ENCODE measurements at regions not wholly inside any gene's neighbourhood (a gene's known extent, or its start where the extent isn't known, plus 50 kb on each side); places are given as distances from the start of the nearest gene placed in this dataset.

DNA sequence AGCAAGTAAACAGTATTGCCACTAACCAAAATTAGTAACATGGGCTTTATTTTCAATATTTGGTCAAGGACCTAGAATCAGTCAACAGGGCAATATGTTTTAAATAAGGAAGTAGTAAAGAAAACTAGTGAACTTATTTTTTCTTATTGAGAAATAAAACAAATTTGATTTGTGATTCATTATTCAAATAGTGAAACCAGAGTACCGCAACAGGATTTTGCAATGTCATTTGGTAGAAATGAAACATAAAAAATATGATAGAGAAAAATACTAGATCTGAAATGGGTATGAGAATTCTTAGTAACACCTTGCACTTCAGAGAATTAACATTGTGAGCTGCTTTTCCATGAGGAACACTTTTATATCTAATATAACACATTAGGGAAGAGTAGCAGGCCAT, 291.8 kb upstream of the GBE1 start:
- Histone ChIP-seq H3K27ac (no peak overlapping the region), H4K20me1 (no peaks in the 10 kb centered on the region), H3K4me1 (no peaks in the 10 kb centered on the region), H3K4me2 (no peak overlapping the region), H3K36me3 (no peaks in the 10 kb centered on the region), H3K9ac (no peak overlapping the region), H3K9me3 (no peaks in the 10 kb centered on the region), H3K4me3 (no peak overlapping the region), H3K27me3 (no peaks in the 10 kb centered on the region)
- no peak for TF ChIP-seq Cebpa-rat (IDR thresholded peaks at IDR 0.05)

GRCh38 chr3:82050382-82050781, 288.9 kb upstream of the GBE1 start:
- no peaks in the 10 kb centered on the region for H3K9me3 ChIP-seq
- H3K4me2 ChIP-seq: no peak overlapping the region

GRCh38 chr3:82048711-82049110, 287.3 kb upstream of the GBE1 start:
- no peak overlapping the region for H3K4me3 ChIP-seq
- H3K9me3 ChIP-seq: no peaks in the 10 kb centered on the region
- no peak for TF ChIP-seq Cebpa-rat (IDR thresholded peaks at IDR 0.05)
- H3K9ac ChIP-seq: no peak overlapping the region
- H3K4me2 ChIP-seq: no peak overlapping the region
- H3K27ac ChIP-seq: no peak overlapping the region
- H4K20me1 ChIP-seq: no peaks in the 10 kb centered on the region
- H3K36me3 ChIP-seq: no peaks in the 10 kb centered on the region
- H3K4me1 ChIP-seq: no peaks in the 10 kb centered on the region
- H3K27me3 ChIP-seq: no peaks in the 10 kb centered on the region

More at GRCh38 chr3:82050382-82050781, 288.9 kb upstream of the GBE1 start:
- H3K4me1 ChIP-seq: no peaks in the 10 kb centered on the region
- H3K9ac ChIP-seq: no peak overlapping the region
- no peaks in the 10 kb centered on the region for H3K36me3 ChIP-seq
- TF ChIP-seq Cebpa-rat (IDR thresholded peaks at IDR 0.05): no peak
- H3K27me3 ChIP-seq: no peaks in the 10 kb centered on the region
- no peak overlapping the region for H3K27ac ChIP-seq
- H4K20me1 ChIP-seq: no peaks in the 10 kb centered on the region
- no peak overlapping the region for H3K4me3 ChIP-seq

GRCh38 chr3:82044930-82045705, 283.7 kb upstream of the GBE1 start:
- H3K9ac ChIP-seq: no peak overlapping the region
- H3K27me3 ChIP-seq: no peaks in the 10 kb centered on the region
- H3K27ac ChIP-seq: no peak overlapping the region
- no peaks in the 10 kb centered on the region for H4K20me1 ChIP-seq
- H3K4me1 ChIP-seq: no peaks in the 10 kb centered on the region
- H3K36me3 ChIP-seq: no peaks in the 10 kb centered on the region
- no peak for TF ChIP-seq Cebpa-rat (IDR thresholded peaks at IDR 0.05)
- H3K9me3 ChIP-seq: no peaks in the 10 kb centered on the region
- H3K4me2 ChIP-seq: no peak overlapping the region
- H3K4me3 ChIP-seq: no peak overlapping the region

- Histone ChIP-seq H3K9ac (no peak overlapping the region), H3K4me1 (no peaks in the 10 kb centered on the region), H3K27me3 (no peaks in the 10 kb centered on the region), H3K27ac (no peak overlapping the region), H3K36me3 (no peaks in the 10 kb centered on the region), H3K4me2 (no peak overlapping the region), H3K9me3 (no peaks in the 10 kb centered on the region), H3K4me3 (no peak overlapping the region), H4K20me1 (no peaks in the 10 kb centered on the region)
- no peak for TF ChIP-seq Cebpa-rat (IDR thresholded peaks at IDR 0.05)
Observed at GRCh38 chr3:82038556-82038955, 277.1 kb upstream of the GBE1 start.

GRCh38 chr3:82033186-82033585, 271.7 kb upstream of the GBE1 start:
- Histone ChIP-seq H3K27me3 (no peaks in the 10 kb centered on the region), H3K4me3 (no peak overlapping the region), H3K4me2 (no peak overlapping the region), H3K27ac (no peak overlapping the region), H3K9ac (no peak overlapping the region), H4K20me1 (no peaks in the 10 kb centered on the region), H3K9me3 (no peaks in the 10 kb centered on the region), H3K4me1 (no peaks in the 10 kb centered on the region), H3K36me3 (no peaks in the 10 kb centered on the region)
- no peak for TF ChIP-seq Cebpa-rat (IDR thresholded peaks at IDR 0.05)

DNA sequence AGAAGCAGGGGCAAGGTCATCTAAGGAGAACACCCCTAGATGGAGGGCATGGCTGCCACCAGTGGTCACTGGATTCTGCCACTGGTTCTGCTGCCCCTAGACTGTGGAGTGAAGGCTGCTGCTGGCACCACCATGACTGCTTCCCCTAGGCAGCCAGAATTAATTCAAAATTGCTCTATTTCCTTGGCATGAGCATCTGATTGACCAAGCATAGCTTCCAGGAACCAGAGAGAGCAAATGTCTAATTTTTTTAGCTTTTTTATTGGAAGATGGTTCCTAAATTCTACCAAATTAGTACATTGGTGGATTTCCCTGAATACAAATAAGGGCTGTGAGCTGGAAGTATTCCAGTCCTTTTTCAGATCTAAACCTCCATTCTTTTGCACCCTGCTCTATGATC, 270.2 kb upstream of the GBE1 start:
- Histone ChIP-seq H3K4me1 (no peaks in the 10 kb centered on the region), H3K27me3 (no peaks in the 10 kb centered on the region), H3K9ac (no peak overlapping the region), H3K27ac (no peak overlapping the region), H3K9me3 (no peaks in the 10 kb centered on the region), H3K4me3 (no peak overlapping the region), H4K20me1 (no peaks in the 10 kb centered on the region), H3K4me2 (no peak overlapping the region), H3K36me3 (no peaks in the 10 kb centered on the region)
- TF ChIP-seq Cebpa-rat (IDR thresholded peaks at IDR 0.05): no peak

DNA sequence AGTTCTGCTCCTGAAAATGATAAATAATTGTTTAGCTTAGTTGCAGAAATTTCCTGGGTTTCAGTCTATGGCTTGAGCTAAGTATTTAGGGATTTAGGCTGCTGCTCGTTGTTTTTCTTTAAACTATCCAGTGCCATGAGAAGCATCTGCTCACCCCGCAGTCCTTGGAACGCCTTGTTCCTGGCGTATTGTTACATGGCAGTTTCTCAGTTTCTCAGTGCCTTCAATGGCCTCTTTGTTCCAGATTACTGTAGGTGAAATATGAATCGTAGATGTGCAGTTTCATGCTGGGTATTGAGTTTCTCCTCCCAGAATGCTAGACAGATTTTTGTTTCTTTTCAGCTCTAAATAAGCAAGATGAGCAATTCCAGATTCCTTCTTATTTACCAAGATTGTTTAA, 269.5 kb upstream of the GBE1 start:
- Histone ChIP-seq H3K27me3 (no peaks in the 10 kb centered on the region), H4K20me1 (no peaks in the 10 kb centered on the region), H3K4me1 (no peaks in the 10 kb centered on the region), H3K4me3 (no peak overlapping the region), H3K9ac (no peak overlapping the region), H3K27ac (no peak overlapping the region), H3K4me2 (no peak overlapping the region), H3K9me3 (no peaks in the 10 kb centered on the region), H3K36me3 (no peaks in the 10 kb centered on the region)
- no peak for TF ChIP-seq Cebpa-rat (IDR thresholded peaks at IDR 0.05)

GRCh38 chr3:82022836-82023235, 261.4 kb upstream of the GBE1 start:
- H3K27me3 ChIP-seq: no peaks in the 10 kb centered on the region
- no peak overlapping the region for H3K27ac ChIP-seq
- no peaks in the 10 kb centered on the region for H4K20me1 ChIP-seq
- H3K4me1 ChIP-seq: no peaks in the 10 kb centered on the region
- TF ChIP-seq Cebpa-rat (IDR thresholded peaks at IDR 0.05): no peak
- H3K9ac ChIP-seq: no peak overlapping the region
- H3K36me3 ChIP-seq: no peaks in the 10 kb centered on the region
- H3K9me3 ChIP-seq: no peaks in the 10 kb centered on the region
- no peak overlapping the region for H3K4me3 ChIP-seq
- H3K4me2 ChIP-seq: no peak overlapping the region

DNA sequence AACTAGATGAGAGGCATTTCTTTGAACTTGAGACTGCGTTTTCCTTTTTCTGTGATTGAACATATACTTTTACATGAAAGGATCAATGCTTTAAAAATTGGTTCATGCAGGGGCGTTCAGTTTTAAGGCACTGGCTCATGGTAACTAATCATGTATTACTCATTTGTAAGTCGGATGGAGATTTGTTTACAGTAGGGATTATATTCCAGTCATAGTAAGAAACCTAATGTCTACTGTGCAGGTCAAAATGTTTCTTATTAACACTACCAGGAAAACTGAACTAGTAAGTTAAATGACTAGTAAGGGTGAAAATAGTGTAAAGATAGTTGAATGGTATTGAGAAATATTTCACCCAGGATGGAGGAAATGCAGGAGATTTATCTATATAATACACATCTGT, 258.8 kb upstream of the GBE1 start:
- H3K36me3 ChIP-seq: no peaks in the 10 kb centered on the region
- H3K27ac ChIP-seq: no peak overlapping the region

DNA sequence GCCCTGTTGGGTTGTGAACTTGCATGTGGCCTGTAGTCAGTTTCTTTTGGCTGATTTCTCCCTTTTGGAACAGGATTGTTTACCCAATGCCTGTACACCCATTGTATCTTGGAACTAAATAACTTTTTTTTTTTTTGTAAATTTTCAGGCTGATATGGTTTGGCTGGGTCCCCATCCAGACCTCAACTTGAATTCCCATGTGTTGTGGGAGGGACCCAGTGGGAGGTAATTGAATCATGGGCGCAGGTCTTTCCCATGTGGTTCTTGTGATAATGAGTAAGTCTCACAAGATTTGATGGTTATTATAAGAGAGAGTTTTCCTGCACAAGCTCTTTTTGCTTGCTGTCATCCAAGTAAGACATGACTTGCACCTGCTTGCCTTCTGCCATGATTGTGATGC, 253.8 kb upstream of the GBE1 start:
- no peaks in the 10 kb centered on the region for H3K4me1 ChIP-seq
- H3K27me3 ChIP-seq: no peaks in the 10 kb centered on the region
- no peaks in the 10 kb centered on the region for H3K36me3 ChIP-seq
- no peak overlapping the region for H3K9ac ChIP-seq
- H3K27ac ChIP-seq: no peak overlapping the region
- H3K9me3 ChIP-seq: peaks cover 7% of the 10 kb centered on the region; the same call in 1 of the 2 replicates
- no peak for TF ChIP-seq Cebpa-rat (IDR thresholded peaks at IDR 0.05)
- H3K4me2 ChIP-seq: no peak overlapping the region
- no peaks in the 10 kb centered on the region for H4K20me1 ChIP-seq
- H3K4me3 ChIP-seq: no peak overlapping the region

More for the DNA sequence above, 258.8 kb upstream of the GBE1 start:
- H3K9me3 ChIP-seq: no peaks in the 10 kb centered on the region
- no peaks in the 10 kb centered on the region for H3K4me1 ChIP-seq
- no peak for TF ChIP-seq Cebpa-rat (IDR thresholded peaks at IDR 0.05)
- H3K9ac ChIP-seq: no peak overlapping the region
- no peak overlapping the region for H3K4me2 ChIP-seq
- no peaks in the 10 kb centered on the region for H3K27me3 ChIP-seq
- no peaks in the 10 kb centered on the region for H4K20me1 ChIP-seq
- no peak overlapping the region for H3K4me3 ChIP-seq
